Coronary artery (tissue), 2 donors: ENCODE measurements at regions not wholly inside any gene's neighbourhood (a gene's known extent, or its start where the extent isn't known, plus 50 kb on each side); places are given as distances from the start of the nearest gene placed in this dataset.

Experiments used
- DNase-seq: peaks from one replicate; pipeline ENCODE4 v3.0.0-alpha.2; 2017; ENCODE audit warnings: low spot score
- H3K27ac ChIP-seq, 2 donors: fragments of 200-600 bp; sonication (generic); one replicate each; pipeline ENCODE4 v1.5.1; 2016 to 2019
- H3K4me3 ChIP-seq: fragments of 200-600 bp; sonication (generic); 2 replicates; pipeline ENCODE4 v1.5.1; 2016; ENCODE audit warnings: mild to moderate bottlenecking, moderate library complexity
- TF ChIP-seq, protein P1 (sequence below): fragments of 200-600 bp; sonication (generic); IDR thresholded peaks from one replicate; pipeline ENCODE4 v1.5.1; 2019; ENCODE audit warnings: antibody characterized with exemption

DNA sequence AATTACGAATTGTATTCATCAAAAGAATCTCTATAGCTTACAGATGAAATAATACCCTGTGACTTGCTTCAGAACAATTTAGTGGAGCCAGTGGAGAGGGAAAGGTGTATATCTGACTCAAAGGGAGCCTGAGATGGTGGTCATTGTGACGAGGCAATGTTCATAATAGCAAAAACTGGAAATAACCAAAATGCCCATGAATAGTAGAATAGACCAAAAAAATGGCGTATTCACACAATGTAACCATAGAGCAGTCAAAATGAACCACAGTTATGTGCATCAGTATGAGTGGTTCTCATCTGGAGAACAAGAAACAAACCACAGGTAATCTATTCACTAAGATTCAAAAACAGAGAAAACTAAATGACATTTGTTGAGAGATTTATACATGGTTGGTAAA is 125.3 kb upstream of the CLNK start:
- no peak for DNase-seq
- TF ChIP-seq, protein P1, sequence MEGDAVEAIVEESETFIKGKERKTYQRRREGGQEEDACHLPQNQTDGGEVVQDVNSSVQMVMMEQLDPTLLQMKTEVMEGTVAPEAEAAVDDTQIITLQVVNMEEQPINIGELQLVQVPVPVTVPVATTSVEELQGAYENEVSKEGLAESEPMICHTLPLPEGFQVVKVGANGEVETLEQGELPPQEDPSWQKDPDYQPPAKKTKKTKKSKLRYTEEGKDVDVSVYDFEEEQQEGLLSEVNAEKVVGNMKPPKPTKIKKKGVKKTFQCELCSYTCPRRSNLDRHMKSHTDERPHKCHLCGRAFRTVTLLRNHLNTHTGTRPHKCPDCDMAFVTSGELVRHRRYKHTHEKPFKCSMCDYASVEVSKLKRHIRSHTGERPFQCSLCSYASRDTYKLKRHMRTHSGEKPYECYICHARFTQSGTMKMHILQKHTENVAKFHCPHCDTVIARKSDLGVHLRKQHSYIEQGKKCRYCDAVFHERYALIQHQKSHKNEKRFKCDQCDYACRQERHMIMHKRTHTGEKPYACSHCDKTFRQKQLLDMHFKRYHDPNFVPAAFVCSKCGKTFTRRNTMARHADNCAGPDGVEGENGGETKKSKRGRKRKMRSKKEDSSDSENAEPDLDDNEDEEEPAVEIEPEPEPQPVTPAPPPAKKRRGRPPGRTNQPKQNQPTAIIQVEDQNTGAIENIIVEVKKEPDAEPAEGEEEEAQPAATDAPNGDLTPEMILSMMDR, result no peak
- no peak overlapping the region for H3K27ac ChIP-seq
- H3K4me3 ChIP-seq, result no peak overlapping the region

DNA sequence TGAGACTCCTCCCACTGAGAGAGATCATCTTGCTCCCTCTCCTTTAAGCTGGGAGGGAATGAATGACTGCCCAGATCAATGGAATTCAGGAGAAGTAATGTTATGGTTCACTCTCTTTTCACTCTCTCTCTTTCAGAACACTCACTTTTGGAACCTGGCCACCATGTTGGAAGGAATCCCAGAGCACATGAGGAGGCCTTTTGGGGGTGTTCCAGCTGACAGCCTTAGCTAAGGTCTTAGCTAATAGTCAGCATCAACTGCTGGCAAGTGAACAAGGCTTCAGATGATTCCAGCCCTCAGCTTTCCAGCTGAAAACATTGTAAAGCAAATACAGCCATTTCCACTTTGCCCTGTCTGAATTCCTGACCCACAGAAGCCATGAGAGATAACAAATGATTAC is 124.0 kb upstream of the CLNK start:
- DNase-seq, result no peak
- no peak overlapping the region for H3K4me3 ChIP-seq

DNA sequence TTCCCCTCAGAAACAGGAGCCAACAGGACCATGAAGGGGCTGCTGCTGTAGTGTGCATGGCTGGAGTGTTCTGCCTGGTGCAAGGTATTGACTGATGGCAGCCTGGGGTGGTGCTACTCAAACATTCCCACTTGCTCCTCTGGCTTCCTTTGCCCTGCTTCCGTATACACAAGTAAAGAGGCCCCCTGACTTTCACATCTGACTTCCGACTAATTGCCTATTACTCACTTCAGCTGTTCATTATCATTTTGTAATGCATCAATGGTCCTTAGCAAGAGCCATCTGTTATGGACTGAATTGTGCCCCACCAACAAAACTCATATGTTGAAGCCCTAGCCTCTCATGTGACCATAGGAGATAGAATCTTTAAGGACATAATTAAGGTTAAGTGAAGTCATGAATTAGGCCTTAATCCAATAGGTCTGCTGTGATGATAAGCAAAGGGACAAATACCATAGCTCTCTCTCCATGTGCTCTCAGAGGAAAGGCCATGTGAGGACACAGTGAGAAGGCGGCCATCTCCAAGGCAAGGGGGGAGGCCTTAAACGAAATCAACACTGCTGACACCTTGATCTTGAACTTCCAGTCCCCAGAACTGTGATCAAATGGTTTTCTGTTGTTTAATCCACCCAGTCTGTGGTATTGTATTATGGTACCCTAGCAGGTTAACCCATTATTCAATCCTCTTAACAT is 122.5 kb upstream of the CLNK start:
- Histone ChIP-seq H3K27ac (no peak overlapping the region), H3K4me3 (no peak overlapping the region)
- DNase-seq, result no peak
- TF ChIP-seq, protein P1, result no peak

More for the DNA sequence above, 124.0 kb upstream of the CLNK start:
- TF ChIP-seq, protein P1, result no peak
- no peak overlapping the region for H3K27ac ChIP-seq

DNA sequence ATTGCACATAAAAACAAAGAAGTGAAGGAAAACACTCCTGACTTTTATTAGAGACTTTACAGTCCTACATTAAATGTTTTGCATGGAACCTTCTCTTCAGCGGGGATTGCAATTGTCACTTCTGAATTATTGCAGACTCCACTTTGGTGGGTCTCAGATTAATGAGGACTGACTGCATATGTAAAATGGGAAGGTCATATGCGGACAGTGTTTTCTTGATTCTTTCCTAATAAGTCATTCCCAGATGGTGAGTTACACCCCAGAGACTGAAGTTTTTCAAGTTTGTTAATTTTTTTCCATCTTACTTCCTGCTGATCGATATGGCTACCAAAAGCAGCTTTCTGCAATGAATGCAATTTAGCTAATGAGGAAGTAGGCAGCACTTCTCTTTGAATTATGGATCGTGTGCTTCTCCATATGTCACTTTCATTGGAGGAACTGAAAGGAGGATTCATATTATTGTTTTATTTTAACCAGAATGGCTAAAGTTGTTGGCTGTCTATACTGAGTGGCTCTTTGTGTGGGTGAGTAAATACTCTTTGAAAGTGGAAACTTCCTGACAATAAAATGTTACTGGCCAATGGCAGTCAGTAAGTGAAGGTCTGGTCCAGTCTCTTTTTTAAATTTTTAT is 119.3 kb upstream of the CLNK start:
- Histone ChIP-seq H3K4me3 (no peak overlapping the region), H3K27ac (no peak overlapping the region)
- DNase-seq, result no peak
- TF ChIP-seq, protein P1, result no peak

DNA sequence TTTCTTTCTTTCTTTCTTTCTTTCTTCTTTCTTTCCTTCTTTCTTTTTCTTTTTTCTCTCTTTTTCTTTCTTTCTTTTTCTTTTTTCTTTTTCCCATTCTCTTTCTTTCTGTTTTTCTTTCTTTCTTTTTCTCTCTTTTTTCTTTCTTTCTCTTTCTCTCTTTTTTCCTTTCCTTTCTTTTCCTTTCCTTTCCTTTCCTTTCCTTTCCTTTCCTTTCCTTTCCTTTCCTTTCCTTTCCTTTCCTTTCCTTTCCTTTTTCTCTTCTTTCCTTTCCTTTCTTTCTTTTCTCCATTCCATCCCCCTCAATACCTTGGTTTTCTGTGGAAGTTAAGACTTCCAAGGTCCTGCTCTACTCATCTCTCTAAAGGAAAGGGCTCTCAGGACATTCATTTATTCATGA is 102.8 kb upstream of the CLNK start:
- DNase-seq, result no peak
- Histone ChIP-seq H3K4me3 (no peak overlapping the region), H3K27ac (no peak overlapping the region)
- TF ChIP-seq, protein P1, result no peak

DNA sequence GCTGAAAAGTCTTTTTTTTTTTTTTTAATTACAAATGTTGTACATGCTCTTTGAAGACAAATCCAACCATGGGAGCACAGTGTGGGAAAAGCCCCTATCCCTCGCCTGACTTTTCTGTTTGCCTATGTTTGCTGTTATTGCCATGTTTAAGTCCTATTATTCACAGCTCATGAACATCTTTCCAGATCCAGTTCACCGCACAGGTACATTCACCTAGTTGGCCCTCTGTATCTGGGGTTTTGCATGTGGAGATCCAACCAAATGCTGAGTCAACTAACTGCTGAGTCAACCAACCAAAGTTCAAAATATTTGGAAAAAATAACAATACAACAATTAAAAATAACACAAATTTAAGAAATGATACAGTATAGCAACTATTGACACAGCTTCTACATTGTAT is 100.1 kb upstream of the CLNK start:
- no peak for DNase-seq
- TF ChIP-seq, protein P1, result no peak
- H3K27ac ChIP-seq, result no peak overlapping the region
- no peak overlapping the region for H3K4me3 ChIP-seq

DNA sequence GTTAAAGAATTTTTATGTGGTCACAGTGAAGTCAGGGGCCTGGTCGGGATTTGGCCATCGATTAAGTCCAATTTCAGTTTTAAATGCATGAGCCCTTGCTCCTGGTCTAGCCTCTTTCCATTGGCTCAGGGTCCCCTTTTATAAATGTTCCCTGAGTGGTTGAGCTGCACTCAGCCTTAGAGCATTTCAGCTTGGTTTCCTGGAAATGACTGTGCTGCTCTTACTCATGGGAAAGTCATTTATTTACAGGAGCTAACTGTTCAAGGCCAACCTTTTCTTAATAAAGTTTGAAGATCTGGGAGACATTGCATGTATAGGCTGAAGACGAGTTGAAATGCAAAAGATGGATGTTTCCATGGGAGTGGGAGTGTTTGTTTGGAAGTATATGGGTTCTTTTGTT is 98.8 kb upstream of the CLNK start:
- DNase-seq, result no peak
- Histone ChIP-seq H3K4me3 (no peak overlapping the region), H3K27ac (no peak overlapping the region)
- TF ChIP-seq, protein P1, result no peak
